ENCODE measurements at regions not wholly inside any gene's neighbourhood (a gene's known extent, or its start where the extent isn't known, plus 50 kb on each side); places are given as distances from the start of the nearest gene placed in this dataset.

- TF ChIP-seq FOXP2 (optimal IDR thresholded peaks at IDR 0.05; ENCODE audit: borderline replicate concordance, extremely low read depth, extremely low read length, insufficient read depth) = no peak
- no peak for TF ChIP-seq SIN3A (IDR thresholded peaks at IDR 0.05; ENCODE audit: borderline replicate concordance, insufficient read depth, low read length)
Measured at GRCh38 chr3:118801899-118802298, 232.7 kb downstream of the IGSF11 start.

Measured in PFSK-1 (cell line).